ENCODE measurements at regions not wholly inside any gene's neighbourhood (a gene's known extent, or its start where the extent isn't known, plus 50 kb on each side); places are given as distances from the start of the nearest gene placed in this dataset.

- TF ChIP-seq KAT2B (IDR thresholded peaks at IDR 0.05; ENCODE audit: borderline replicate concordance, low read depth, low read length) (no peak), SMAD1 (CRISPR knock-in tag; IDR thresholded peaks at IDR 0.05; ENCODE audit: borderline replicate concordance, low read depth) (no peak), ATF2 (CRISPR knock-in tag; IDR thresholded peaks at IDR 0.05) (no peak), HES4 (CRISPR knock-in tag; IDR thresholded peaks at IDR 0.05; ENCODE audit: borderline replicate concordance) (no peak), ZNF281 (CRISPR knock-in tag; IDR thresholded peaks at IDR 0.05; ENCODE audit: borderline replicate concordance) (no peak), PCBP2 (optimal IDR thresholded peaks at IDR 0.05; ENCODE audit: low read depth, low read length, poor library complexity, severe bottlenecking) (no peak), EP300 (IDR thresholded peaks at IDR 0.05; ENCODE audit: low read depth in 2 of 2, low read length in 2 of 2) (no peak), EP300 (CRISPR knock-in tag; IDR thresholded peaks at IDR 0.05; ENCODE audit: borderline replicate concordance) (no peak)
Observed at GRCh38 chr16:27613238-27613791, 63.4 kb downstream of the KATNIP start.

All from HepG2 (cell line).